Thyroid gland (tissue), 4 donors: ENCODE measurements at regions not wholly inside any gene's neighbourhood (a gene's known extent, or its start where the extent isn't known, plus 50 kb on each side); places are given as distances from the start of the nearest gene placed in this dataset.

ENCODE experiments used
- POLR2A ChIP-seq, 2 donors: fragments of 450-650 bp; IDR thresholded peaks; one replicate each; pipeline ENCODE4 v1.6.1; 2017; ENCODE audit warnings: antibody characterized with exemption in 2 of 2, mild to moderate bottlenecking in 2 of 2, moderate library complexity in 1 of 2
- TF ChIP-seq, protein P1 (sequence below), 6 experiments: fragments of 200-600 bp in 3 of 6; fragments of 450-650 bp in 3 of 6; sonication (generic) in 3 of 6; IDR thresholded peaks; one replicate each; pipeline ENCODE4 v1.5.1; 2016 to 2019; ENCODE audit warnings: antibody characterized with exemption in 6 of 6, mild to moderate bottlenecking in 2 of 6, inconsistent platforms in 1 of 6, moderate library complexity in 1 of 6

DNA sequence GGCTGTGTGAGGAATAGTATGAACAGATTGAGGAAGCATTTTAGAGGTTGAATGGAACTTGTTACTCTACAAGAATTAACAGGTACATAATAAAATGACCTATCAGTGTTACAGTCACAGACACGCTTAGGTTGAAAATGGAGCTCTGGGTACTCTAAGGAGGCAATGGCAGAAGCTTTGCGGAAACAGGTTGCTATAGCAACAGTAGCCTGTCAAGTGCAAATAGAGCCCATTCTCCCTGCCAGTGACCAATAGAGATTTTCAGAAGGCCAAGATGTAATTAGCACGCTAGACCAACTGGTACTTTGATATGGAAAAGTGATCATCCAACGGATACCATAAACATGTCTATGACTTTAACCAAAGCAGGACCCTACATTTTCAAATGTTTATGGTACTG lies 148.5 kb upstream of the FREM2 start:
- TF ChIP-seq, protein P1, sequence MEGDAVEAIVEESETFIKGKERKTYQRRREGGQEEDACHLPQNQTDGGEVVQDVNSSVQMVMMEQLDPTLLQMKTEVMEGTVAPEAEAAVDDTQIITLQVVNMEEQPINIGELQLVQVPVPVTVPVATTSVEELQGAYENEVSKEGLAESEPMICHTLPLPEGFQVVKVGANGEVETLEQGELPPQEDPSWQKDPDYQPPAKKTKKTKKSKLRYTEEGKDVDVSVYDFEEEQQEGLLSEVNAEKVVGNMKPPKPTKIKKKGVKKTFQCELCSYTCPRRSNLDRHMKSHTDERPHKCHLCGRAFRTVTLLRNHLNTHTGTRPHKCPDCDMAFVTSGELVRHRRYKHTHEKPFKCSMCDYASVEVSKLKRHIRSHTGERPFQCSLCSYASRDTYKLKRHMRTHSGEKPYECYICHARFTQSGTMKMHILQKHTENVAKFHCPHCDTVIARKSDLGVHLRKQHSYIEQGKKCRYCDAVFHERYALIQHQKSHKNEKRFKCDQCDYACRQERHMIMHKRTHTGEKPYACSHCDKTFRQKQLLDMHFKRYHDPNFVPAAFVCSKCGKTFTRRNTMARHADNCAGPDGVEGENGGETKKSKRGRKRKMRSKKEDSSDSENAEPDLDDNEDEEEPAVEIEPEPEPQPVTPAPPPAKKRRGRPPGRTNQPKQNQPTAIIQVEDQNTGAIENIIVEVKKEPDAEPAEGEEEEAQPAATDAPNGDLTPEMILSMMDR (IDR thresholded peaks at IDR 0.05): no peak
- TF ChIP-seq POLR2A (IDR thresholded peaks at IDR 0.05): no peak
